ENCODE measurements at regions not wholly inside any gene's neighbourhood (a gene's known extent, or its start where the extent isn't known, plus 50 kb on each side); places are given as distances from the start of the nearest gene placed in this dataset.

DNA sequence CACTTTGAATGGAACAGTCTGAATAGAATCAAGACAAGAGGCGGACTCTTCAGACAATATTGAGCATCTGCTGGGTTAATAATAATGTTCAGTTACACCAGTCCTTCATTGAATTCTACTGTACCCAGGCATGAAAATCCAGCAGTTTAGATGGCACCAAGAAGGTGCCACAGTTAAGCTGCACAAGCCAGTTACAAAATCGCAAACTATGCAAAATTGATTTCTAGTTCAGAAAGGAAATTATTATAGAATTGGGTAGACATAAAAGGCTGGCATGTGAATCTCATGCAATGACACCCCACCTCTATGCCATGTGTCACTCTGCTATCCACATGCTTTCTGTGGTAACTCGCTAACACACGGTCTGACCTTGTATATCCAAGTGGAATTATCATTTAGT is 105.8 kb upstream of the VCX3A start:
- CTCF ChIA-PET, result no interaction called here
- Mint-ChIP-seq H3K27ac (ENCODE audit: unreplicated experiment) (no peak overlapping the region), H3K9me3 (ENCODE audit: unreplicated experiment) (peaks cover 8% of the 10 kb centered on the region), H3K36me3 (ENCODE audit: insufficient read depth, unreplicated experiment) (no peaks in the 10 kb centered on the region), H3K4me3 (ENCODE audit: unreplicated experiment) (no peak overlapping the region), H3K4me1 (ENCODE audit: low read depth, unreplicated experiment) (no peaks in the 10 kb centered on the region), H3K27me3 (ENCODE audit: insufficient read depth, unreplicated experiment) (no peaks in the 10 kb centered on the region)
- POLR2A ChIA-PET, result no interaction called here
- no peak for DNase-seq
- no TSS peak for BruUV-seq (replicated peaks)
- H3K27me3 ChIP-seq (replicated peaks; ENCODE audit: control insufficient read depth, insufficient read depth, low read length), result no peaks in the 10 kb centered on the region
- no peaks in the 10 kb centered on the region for H3K4me1 ChIP-seq
- no peak overlapping the region for H3K4me3 ChIP-seq (ENCODE audit: low read depth, low read length)
- H3K36me3 ChIP-seq (ENCODE audit: control insufficient read depth, insufficient read depth, low read length), result no peaks in the 10 kb centered on the region
- H3K9me3 ChIP-seq, result no peaks in the 10 kb centered on the region
- intact Hi-C loops (cut with micrococcal nuclease; ENCODE audit: unreplicated experiment), result no loop called here
- TF ChIP-seq, protein P1, sequence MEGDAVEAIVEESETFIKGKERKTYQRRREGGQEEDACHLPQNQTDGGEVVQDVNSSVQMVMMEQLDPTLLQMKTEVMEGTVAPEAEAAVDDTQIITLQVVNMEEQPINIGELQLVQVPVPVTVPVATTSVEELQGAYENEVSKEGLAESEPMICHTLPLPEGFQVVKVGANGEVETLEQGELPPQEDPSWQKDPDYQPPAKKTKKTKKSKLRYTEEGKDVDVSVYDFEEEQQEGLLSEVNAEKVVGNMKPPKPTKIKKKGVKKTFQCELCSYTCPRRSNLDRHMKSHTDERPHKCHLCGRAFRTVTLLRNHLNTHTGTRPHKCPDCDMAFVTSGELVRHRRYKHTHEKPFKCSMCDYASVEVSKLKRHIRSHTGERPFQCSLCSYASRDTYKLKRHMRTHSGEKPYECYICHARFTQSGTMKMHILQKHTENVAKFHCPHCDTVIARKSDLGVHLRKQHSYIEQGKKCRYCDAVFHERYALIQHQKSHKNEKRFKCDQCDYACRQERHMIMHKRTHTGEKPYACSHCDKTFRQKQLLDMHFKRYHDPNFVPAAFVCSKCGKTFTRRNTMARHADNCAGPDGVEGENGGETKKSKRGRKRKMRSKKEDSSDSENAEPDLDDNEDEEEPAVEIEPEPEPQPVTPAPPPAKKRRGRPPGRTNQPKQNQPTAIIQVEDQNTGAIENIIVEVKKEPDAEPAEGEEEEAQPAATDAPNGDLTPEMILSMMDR (IDR thresholded peaks at IDR 0.05; ENCODE audit: insufficient read depth in 1 of 2, low read depth in 1 of 2, low read length in 1 of 2, severe bottlenecking in 1 of 2, unreplicated experiment in 1 of 2), result no peak

DNA sequence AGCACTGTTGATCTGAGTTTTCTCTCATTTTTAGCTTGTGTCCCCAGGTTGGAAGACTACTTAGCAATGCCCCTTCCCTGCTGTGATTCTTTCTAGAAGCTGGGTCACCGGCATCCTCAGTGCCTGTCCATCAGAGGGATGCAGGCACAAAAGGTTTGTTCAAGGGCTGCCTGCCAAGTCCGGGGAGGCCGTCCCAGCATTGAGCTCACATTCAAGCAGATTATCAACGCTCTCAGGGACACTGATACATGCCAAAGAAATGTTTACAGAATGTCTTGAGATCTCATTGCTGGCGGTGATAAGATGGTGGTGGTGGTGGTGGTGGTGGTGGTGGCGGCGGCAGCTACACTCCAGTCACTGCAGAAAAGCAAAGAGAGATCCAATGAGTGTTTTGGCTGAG is 79.6 kb upstream of the VCX3A start:
- H3K36me3 Mint-ChIP-seq (ENCODE audit: insufficient read depth, unreplicated experiment), result no peaks in the 10 kb centered on the region
- POLR2A ChIA-PET, result no interaction called here
- no peaks in the 10 kb centered on the region for H3K4me1 Mint-ChIP-seq (ENCODE audit: low read depth, unreplicated experiment)
- intact Hi-C loops (cut with micrococcal nuclease; ENCODE audit: unreplicated experiment), result no loop called here
- H3K4me3 Mint-ChIP-seq (ENCODE audit: unreplicated experiment), result no peak overlapping the region
- H3K9me3 Mint-ChIP-seq (ENCODE audit: unreplicated experiment), result no peaks in the 10 kb centered on the region
- no peaks in the 10 kb centered on the region for H3K4me1 ChIP-seq
- CTCF ChIA-PET, result no interaction called here
- BruUV-seq (replicated peaks), result no TSS peak
- H3K9me3 ChIP-seq, result no peaks in the 10 kb centered on the region
- TF ChIP-seq, protein P1 (IDR thresholded peaks at IDR 0.05; ENCODE audit: insufficient read depth in 1 of 2, low read depth in 1 of 2, low read length in 1 of 2, severe bottlenecking in 1 of 2, unreplicated experiment in 1 of 2), result no peak
- DNase-seq, result no peak
- no peak overlapping the region for H3K4me3 ChIP-seq (ENCODE audit: low read depth, low read length)
- no peak overlapping the region for H3K27ac Mint-ChIP-seq (ENCODE audit: unreplicated experiment)
- no peaks in the 10 kb centered on the region for H3K27me3 Mint-ChIP-seq (ENCODE audit: insufficient read depth, unreplicated experiment)
- H3K27me3 ChIP-seq (replicated peaks; ENCODE audit: control insufficient read depth, insufficient read depth, low read length), result no peaks in the 10 kb centered on the region
- no peaks in the 10 kb centered on the region for H3K36me3 ChIP-seq (ENCODE audit: control insufficient read depth, insufficient read depth, low read length)

DNA sequence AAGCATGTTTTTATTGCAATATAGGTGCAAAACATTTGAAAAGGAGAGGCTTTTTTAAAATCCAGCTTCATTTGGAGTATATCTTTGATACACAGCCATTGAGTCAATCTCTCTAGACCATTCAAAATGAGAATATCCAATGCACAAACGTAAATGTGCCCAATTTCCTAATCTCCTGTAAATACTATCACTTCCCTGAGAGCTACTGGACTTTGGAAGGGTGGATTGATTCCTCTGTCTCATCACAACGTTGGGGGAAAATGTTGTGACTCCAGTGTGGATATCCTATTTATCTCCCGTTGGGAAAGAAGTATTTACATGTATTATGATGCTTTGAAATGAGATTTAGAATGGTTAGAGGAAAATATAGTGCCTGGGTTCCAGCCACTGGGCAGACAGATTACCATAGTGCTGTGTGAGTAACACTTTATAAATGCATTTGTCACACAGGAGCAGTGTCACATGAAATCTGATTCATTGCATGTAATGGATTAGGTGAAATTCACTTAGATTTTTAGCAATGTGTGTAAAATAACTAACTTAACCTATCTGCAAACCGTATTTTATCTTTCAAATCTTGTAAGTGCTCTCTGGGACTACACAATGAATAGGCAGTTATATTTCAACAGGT is 64.4 kb upstream of the VCX3A start:
- POLR2A ChIA-PET, result no interaction called here
- Mint-ChIP-seq H3K9me3 (ENCODE audit: unreplicated experiment) (no peaks in the 10 kb centered on the region), H3K4me1 (ENCODE audit: low read depth, unreplicated experiment) (no peaks in the 10 kb centered on the region), H3K27ac (ENCODE audit: unreplicated experiment) (no peak overlapping the region), H3K36me3 (ENCODE audit: insufficient read depth, unreplicated experiment) (no peaks in the 10 kb centered on the region), H3K4me3 (ENCODE audit: unreplicated experiment) (no peak overlapping the region), H3K27me3 (ENCODE audit: insufficient read depth, unreplicated experiment) (no peaks in the 10 kb centered on the region)
- Histone ChIP-seq H3K4me1 (no peaks in the 10 kb centered on the region), H3K4me3 (ENCODE audit: low read depth, low read length) (no peak overlapping the region), H3K36me3 (ENCODE audit: control insufficient read depth, insufficient read depth, low read length) (no peaks in the 10 kb centered on the region), H3K9me3 (no peaks in the 10 kb centered on the region), H3K27me3 (replicated peaks; ENCODE audit: control insufficient read depth, insufficient read depth, low read length) (no peaks in the 10 kb centered on the region)
- no TSS peak for BruUV-seq (replicated peaks)
- CTCF ChIA-PET, result no interaction called here
- TF ChIP-seq, protein P1 (IDR thresholded peaks at IDR 0.05; ENCODE audit: insufficient read depth in 1 of 2, low read depth in 1 of 2, low read length in 1 of 2, severe bottlenecking in 1 of 2, unreplicated experiment in 1 of 2), result no peak
- DNase-seq, result no peak
- intact Hi-C loops (cut with micrococcal nuclease; ENCODE audit: unreplicated experiment), result no loop called here

All from Caco-2 (cell line).